Myocyte (in vitro differentiated cells): ENCODE measurements at regions not wholly inside any gene's neighbourhood (a gene's known extent, or its start where the extent isn't known, plus 50 kb on each side); places are given as distances from the start of the nearest gene placed in this dataset.
A peak's percentile ranks its signal among the peaks of the same experiment; 100 is the strongest.

Experiments used
- DNase-seq: peaks from one replicate; pipeline ENCODE4 v3.0.0-alpha.2; 2012; ENCODE audit warnings: low read depth

GRCh38 chr2:204046145-204046544 lies 109.6 kb downstream of the ICOS start:
- DNase-seq, result no peak

- DNase-seq, result no peak
These were observed 113.1 kb downstream of the ICOS start for GRCh38 chr2:204049635-204050034.

GRCh38 chr2:204050681-204051080 lies 114.1 kb downstream of the ICOS start:
- peak; percentile 70 for DNase-seq

GRCh38 chr2:204051476-204051875 lies 114.9 kb downstream of the ICOS start:
- DNase-seq, result no peak

GRCh38 chr2:204051984-204052556 lies 115.5 kb downstream of the ICOS start:
- no peak for DNase-seq

GRCh38 chr2:204059016-204059415 lies 122.5 kb downstream of the ICOS start:
- no peak for DNase-seq

GRCh38 chr2:204060841-204061240 lies 124.3 kb downstream of the ICOS start:
- DNase-seq, result no peak

- peak; percentile 5 for DNase-seq
These were observed 124.7 kb downstream of the ICOS start for GRCh38 chr2:204061241-204061640.

- no peak for DNase-seq
These were observed 127.6 kb downstream of the ICOS start for GRCh38 chr2:204064119-204064518.

- DNase-seq, result no peak
These were observed 129.0 kb downstream of the ICOS start for GRCh38 chr2:204065566-204065965.

GRCh38 chr2:204066051-204066450 lies 129.5 kb downstream of the ICOS start:
- DNase-seq, result no peak

GRCh38 chr2:204069804-204070203 lies 133.2 kb downstream of the ICOS start:
- no peak for DNase-seq

GRCh38 chr2:204072443-204073324 lies 136.1 kb downstream of the ICOS start:
- peak; percentile 24 for DNase-seq

GRCh38 chr2:204074456-204074855 lies 137.9 kb downstream of the ICOS start:
- no peak for DNase-seq

GRCh38 chr2:204078003-204078698 lies 141.6 kb downstream of the ICOS start:
- DNase-seq, result no peak

GRCh38 chr2:204081487-204082425 lies 145.2 kb downstream of the ICOS start:
- no peak for DNase-seq

GRCh38 chr2:204086167-204086566 lies 149.6 kb downstream of the ICOS start:
- DNase-seq, result no peak

GRCh38 chr2:204089105-204089504 lies 152.5 kb downstream of the ICOS start:
- DNase-seq, result no peak

- no peak for DNase-seq
These were observed 153.0 kb downstream of the ICOS start for GRCh38 chr2:204089574-204089973.

GRCh38 chr2:204090021-204090420 lies 153.5 kb downstream of the ICOS start:
- no peak for DNase-seq

GRCh38 chr2:204104811-204105210 lies 168.2 kb downstream of the ICOS start:
- no peak for DNase-seq
